Suprapubic skin (tissue), 3 donors: ENCODE measurements at regions not wholly inside any gene's neighbourhood (a gene's known extent, or its start where the extent isn't known, plus 50 kb on each side); places are given as distances from the start of the nearest gene placed in this dataset.

Source experiments
- POLR2A ChIP-seq, 2 donors: fragments of 450-650 bp; IDR thresholded peaks; one replicate each; pipeline ENCODE4 v1.6.1; 2017; ENCODE audit warnings: antibody characterized with exemption in 2 of 2, mild to moderate bottlenecking in 2 of 2, moderate library complexity in 2 of 2
- TF ChIP-seq, protein P1 (sequence below), 2 donors: fragments of 200-600 bp in 1 of 2; fragments of 450-650 bp in 1 of 2; sonication (generic) in 1 of 2; IDR thresholded peaks; one replicate each; pipeline ENCODE4 v1.5.1; 2016 to 2019; ENCODE audit warnings: antibody characterized with exemption in 2 of 2, mild to moderate bottlenecking in 1 of 2, moderate library complexity in 1 of 2

DNA sequence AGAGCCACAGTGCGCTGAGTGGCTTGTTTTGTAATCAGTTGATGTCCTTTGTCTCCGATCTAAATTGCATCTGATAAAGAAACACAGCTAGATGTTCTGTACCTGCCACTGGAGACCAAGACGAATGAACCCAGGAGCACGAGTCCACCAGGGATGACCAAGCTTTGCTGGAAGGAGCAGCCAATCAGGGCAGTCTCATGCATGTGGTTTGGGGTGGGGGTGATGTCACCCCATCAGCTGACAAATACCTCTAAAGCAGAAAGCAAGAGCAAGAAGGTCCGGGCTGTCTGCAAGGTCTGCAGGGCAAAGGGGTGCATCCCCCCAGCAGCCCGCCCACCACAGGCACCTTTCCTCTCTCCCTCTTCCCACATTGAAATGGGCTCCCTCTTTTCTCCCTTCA lies 653.8 kb downstream of the AJAP1 start:
- TF ChIP-seq, protein P1, sequence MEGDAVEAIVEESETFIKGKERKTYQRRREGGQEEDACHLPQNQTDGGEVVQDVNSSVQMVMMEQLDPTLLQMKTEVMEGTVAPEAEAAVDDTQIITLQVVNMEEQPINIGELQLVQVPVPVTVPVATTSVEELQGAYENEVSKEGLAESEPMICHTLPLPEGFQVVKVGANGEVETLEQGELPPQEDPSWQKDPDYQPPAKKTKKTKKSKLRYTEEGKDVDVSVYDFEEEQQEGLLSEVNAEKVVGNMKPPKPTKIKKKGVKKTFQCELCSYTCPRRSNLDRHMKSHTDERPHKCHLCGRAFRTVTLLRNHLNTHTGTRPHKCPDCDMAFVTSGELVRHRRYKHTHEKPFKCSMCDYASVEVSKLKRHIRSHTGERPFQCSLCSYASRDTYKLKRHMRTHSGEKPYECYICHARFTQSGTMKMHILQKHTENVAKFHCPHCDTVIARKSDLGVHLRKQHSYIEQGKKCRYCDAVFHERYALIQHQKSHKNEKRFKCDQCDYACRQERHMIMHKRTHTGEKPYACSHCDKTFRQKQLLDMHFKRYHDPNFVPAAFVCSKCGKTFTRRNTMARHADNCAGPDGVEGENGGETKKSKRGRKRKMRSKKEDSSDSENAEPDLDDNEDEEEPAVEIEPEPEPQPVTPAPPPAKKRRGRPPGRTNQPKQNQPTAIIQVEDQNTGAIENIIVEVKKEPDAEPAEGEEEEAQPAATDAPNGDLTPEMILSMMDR (IDR thresholded peaks at IDR 0.05), result no peak
- TF ChIP-seq POLR2A (IDR thresholded peaks at IDR 0.05), result no peak
